Cardiac muscle cell (in vitro differentiated cells and primary cell): ENCODE measurements at regions not wholly inside any gene's neighbourhood (a gene's known extent, or its start where the extent isn't known, plus 50 kb on each side); places are given as distances from the start of the nearest gene placed in this dataset.

Source experiments
- DNase-seq, 2 donors: peaks; one replicate each; pipeline versions ENCODE4 v3.0.0 to v3.0.0-alpha.2; 2010 to 2017; ENCODE audit warnings: low read depth in 1 of 2, low spot score in 1 of 2
- H3K27ac ChIP-seq: fragments of 200-600 bp; sonication (generic); 2 replicates; pipeline ENCODE4 v1.5.1; 2016
- H3K27me3 ChIP-seq: fragments of 200-600 bp; sonication (generic); 2 replicates; pipeline ENCODE4 v1.6.0; 2016; ENCODE audit warnings: control low read depth
- H3K36me3 ChIP-seq: fragments of 200-600 bp; sonication (generic); 2 replicates; pipeline ENCODE4 v1.5.1; 2016; ENCODE audit warnings: control low read depth
- H3K4me1 ChIP-seq: fragments of 200-600 bp; sonication (generic); 2 replicates; pipeline ENCODE4 v1.8.1; 2017; ENCODE audit warnings: low read depth, mild to moderate bottlenecking, mixed run types
- H3K4me3 ChIP-seq: fragments of 200-600 bp; sonication (generic); 2 replicates; pipeline ENCODE4 v1.5.1; 2016; ENCODE audit warnings: mild to moderate bottlenecking
- H3K9me3 ChIP-seq: fragments of 200-600 bp; sonication (generic); 2 replicates; pipeline ENCODE4 v1.5.1; 2017; ENCODE audit warnings: low read depth, mild to moderate bottlenecking, control low read depth
- CTCF ChIP-seq: IDR thresholded peaks from 2 replicates; pipeline ENCODE4 v1.5.1; 2012; ENCODE audit warnings: low read depth, mild to moderate bottlenecking, low read length

- peaks cover 42% of the 10 kb centered on the region for H3K27me3 ChIP-seq
- no peak overlapping the region for H3K27ac ChIP-seq
- H3K9me3 ChIP-seq, result no peaks in the 10 kb centered on the region
- H3K36me3 ChIP-seq, result no peaks in the 10 kb centered on the region
- H3K4me3 ChIP-seq, result no peak overlapping the region
- no peak for TF ChIP-seq CTCF
- peak in 1 of 2 donors; percentile 5 for DNase-seq
- no peaks in the 10 kb centered on the region for H3K4me1 ChIP-seq
Measured at GRCh38 chr13:50140581-50141374, 125.5 kb downstream of the KCNRG start.

GRCh38 chr13:50141375-50141975 lies 126.2 kb downstream of the KCNRG start:
- Histone ChIP-seq H3K36me3 (no peaks in the 10 kb centered on the region), H3K27me3 (peaks cover 35% of the 10 kb centered on the region), H3K4me1 (no peaks in the 10 kb centered on the region), H3K27ac (no peak overlapping the region), H3K4me3 (no peak overlapping the region), H3K9me3 (no peaks in the 10 kb centered on the region)
- no peak for DNase-seq
- TF ChIP-seq CTCF, result no peak

GRCh38 chr13:50144246-50145160 lies 129.3 kb downstream of the KCNRG start:
- no peak overlapping the region for H3K27ac ChIP-seq

GRCh38 chr13:50149214-50149613 lies 134.0 kb downstream of the KCNRG start:
- no peak for DNase-seq
- peaks cover 3% of the 10 kb centered on the region for H3K4me1 ChIP-seq
- TF ChIP-seq CTCF, result no peak
- no peak overlapping the region for H3K27ac ChIP-seq
- H3K36me3 ChIP-seq, result no peaks in the 10 kb centered on the region
- H3K27me3 ChIP-seq, result no peaks in the 10 kb centered on the region
- no peaks in the 10 kb centered on the region for H3K9me3 ChIP-seq
- no peak overlapping the region for H3K4me3 ChIP-seq

More at GRCh38 chr13:50144246-50145160, 129.3 kb downstream of the KCNRG start:
- H3K4me3 ChIP-seq, result no peak overlapping the region
- H3K27me3 ChIP-seq, result peaks cover 19% of the 10 kb centered on the region
- no peaks in the 10 kb centered on the region for H3K36me3 ChIP-seq
- no peak for TF ChIP-seq CTCF
- no peak for DNase-seq
- H3K4me1 ChIP-seq, result no peaks in the 10 kb centered on the region
- H3K9me3 ChIP-seq, result no peaks in the 10 kb centered on the region

- no peak overlapping the region for H3K27ac ChIP-seq
- TF ChIP-seq CTCF, result no peak
- DNase-seq, result peak; percentile 15 to 53
- H3K4me1 ChIP-seq, result peaks cover 3% of the 10 kb centered on the region
- no peak overlapping the region for H3K4me3 ChIP-seq
- H3K9me3 ChIP-seq, result no peaks in the 10 kb centered on the region
- H3K27me3 ChIP-seq, result no peaks in the 10 kb centered on the region
- no peaks in the 10 kb centered on the region for H3K36me3 ChIP-seq
Measured at GRCh38 chr13:50149932-50150331, 134.7 kb downstream of the KCNRG start.
